Loucy (cell line): ENCODE measurements at regions not wholly inside any gene's neighbourhood (a gene's known extent, or its start where the extent isn't known, plus 50 kb on each side); places are given as distances from the start of the nearest gene placed in this dataset.

Source experiments
- EZH2phosphoT487 ChIP-seq: fragments of 200-600 bp; IDR thresholded peaks from 2 replicates; pipeline ENCODE4 v1.6.1; 2018; ENCODE audit warnings: antibody characterized with exemption, mild to moderate bottlenecking, moderate library complexity, borderline replicate concordance
- TF ChIP-seq, protein P1 (sequence below): fragments of 200-600 bp; sonication (generic); conservative IDR thresholded peaks from 2 replicates; pipeline ENCODE4 v1.5.1; 2014; ENCODE audit warnings: mild to moderate bottlenecking, antibody characterized with exemption, low read length

DNA sequence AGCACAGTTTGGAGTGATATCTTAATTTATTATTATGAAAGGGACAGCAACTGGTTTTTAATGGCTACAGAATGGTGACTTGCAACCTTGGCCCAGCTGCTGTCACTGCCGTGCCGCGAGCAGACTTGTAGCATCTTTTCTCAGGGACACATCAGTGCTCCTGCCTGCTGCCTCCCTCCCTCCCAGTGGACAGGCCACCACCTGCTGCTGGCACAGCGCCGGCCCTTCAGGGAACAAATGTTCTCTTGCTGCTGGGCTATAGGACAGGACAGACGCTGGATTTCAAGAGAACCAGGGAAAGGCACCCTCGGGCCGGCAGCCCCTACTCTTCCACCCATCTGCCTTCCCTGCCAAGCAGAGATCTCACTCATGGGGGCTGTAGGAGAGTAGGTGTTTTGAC, 413.8 kb upstream of the NFIA start:
- TF ChIP-seq, protein P1, sequence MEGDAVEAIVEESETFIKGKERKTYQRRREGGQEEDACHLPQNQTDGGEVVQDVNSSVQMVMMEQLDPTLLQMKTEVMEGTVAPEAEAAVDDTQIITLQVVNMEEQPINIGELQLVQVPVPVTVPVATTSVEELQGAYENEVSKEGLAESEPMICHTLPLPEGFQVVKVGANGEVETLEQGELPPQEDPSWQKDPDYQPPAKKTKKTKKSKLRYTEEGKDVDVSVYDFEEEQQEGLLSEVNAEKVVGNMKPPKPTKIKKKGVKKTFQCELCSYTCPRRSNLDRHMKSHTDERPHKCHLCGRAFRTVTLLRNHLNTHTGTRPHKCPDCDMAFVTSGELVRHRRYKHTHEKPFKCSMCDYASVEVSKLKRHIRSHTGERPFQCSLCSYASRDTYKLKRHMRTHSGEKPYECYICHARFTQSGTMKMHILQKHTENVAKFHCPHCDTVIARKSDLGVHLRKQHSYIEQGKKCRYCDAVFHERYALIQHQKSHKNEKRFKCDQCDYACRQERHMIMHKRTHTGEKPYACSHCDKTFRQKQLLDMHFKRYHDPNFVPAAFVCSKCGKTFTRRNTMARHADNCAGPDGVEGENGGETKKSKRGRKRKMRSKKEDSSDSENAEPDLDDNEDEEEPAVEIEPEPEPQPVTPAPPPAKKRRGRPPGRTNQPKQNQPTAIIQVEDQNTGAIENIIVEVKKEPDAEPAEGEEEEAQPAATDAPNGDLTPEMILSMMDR: no peak
- TF ChIP-seq EZH2phosphoT487: no peak
